K562 (cell line): ENCODE measurements at regions not wholly inside any gene's neighbourhood (a gene's known extent, or its start where the extent isn't known, plus 50 kb on each side); places are given as distances from the start of the nearest gene placed in this dataset.

ENCODE experiments used
- ATAC-seq: fragments of 200-7000 bp; cut with Tn5 transposase; 3 replicates; pipeline ENCODE4 v1.9.1; 2020; ENCODE audit warnings: moderate library complexity
- BruUV-seq: library from RNA; stranded (reverse); fragments of 400-500 nt; replicated peaks from 2 replicates; lab custom pipeline; 2021; lab: Mats Ljungman, UMichigan
- CTCF ChIA-PET: fragments of 300-600 bp; formaldehyde crosslinking; extraction: SDS; loops from one replicate; lab custom pipeline; 2021; ENCODE audit warnings: low intra/inter-chr PET ratio; lab: Yijun Ruan, JAX
- POLR2A ChIA-PET: fragments of 300-600, 350-650 bp; sonication (Branson Sonifier 250); formaldehyde crosslinking; extraction: SDS; loops from one replicate; lab custom pipeline; 2021; ENCODE audit warnings: antibody characterized with exemption, inconsistent platforms; lab: Yijun Ruan, JAX
- DNase-seq, 4 experiments: peaks; one replicate each; pipeline versions ENCODE4 v3.0.0 to v3.0.0-alpha.2; 2011 to 2018; ENCODE audit warnings: low spot score in 3 of 4, mixed read lengths in 3 of 4; ENCODE audit errors: extremely low read depth in 1 of 4
- FAIRE-seq: peaks from 2 replicates; lab custom pipeline; 2011; peaks lifted over from hg19 to GRCh38; lab: Jason Lieb, UNC
- H2AFZ ChIP-seq: 2 replicates; pipeline ENCODE4 v1.6.0; 2011; ENCODE audit warnings: low read depth, low read length, control low read depth, inconsistent platforms
- H3K27ac ChIP-seq: fragments of 200-600 bp; 3 replicates; pipeline ENCODE4 v1.8.0; 2011; ENCODE audit warnings: low read depth, mild to moderate bottlenecking, control low read depth, inconsistent platforms, low read length, moderate library complexity, mixed read lengths; ENCODE audit errors: extremely low read depth
- H3K27me3 ChIP-seq, 2 experiments: fragments of 300-600 bp in 1 of 2; 2 replicates in 1 of 2; 3 replicates in 1 of 2; pipeline versions ENCODE4 v1.6.0 to v1.8.0; 2011; ENCODE audit warnings: inconsistent platforms in 2 of 2, low read length in 2 of 2, mild to moderate bottlenecking in 1 of 2, mixed read lengths in 1 of 2, moderate library complexity in 1 of 2; ENCODE audit not compliant: control insufficient read depth in 2 of 2, insufficient read depth in 2 of 2
- H3K36me3 ChIP-seq: fragments of 300-600 bp; 3 replicates; pipeline ENCODE4 v1.8.0; 2011; ENCODE audit warnings: mild to moderate bottlenecking, low read length, inconsistent platforms; ENCODE audit not compliant: control insufficient read depth, insufficient read depth
- H3K4me1 ChIP-seq, 2 experiments: fragments of 200-600 bp in 1 of 2; replicated peaks in 1 of 2; 2 replicates in 1 of 2; 3 replicates in 1 of 2; pipeline versions ENCODE4 v1.5.1 to v1.8.0; 2011; ENCODE audit warnings: inconsistent platforms in 2 of 2, low read length in 2 of 2, mild to moderate bottlenecking in 1 of 2, mixed read lengths in 1 of 2, moderate library complexity in 1 of 2; ENCODE audit not compliant: control insufficient read depth in 2 of 2, insufficient read depth in 2 of 2
- H3K4me2 ChIP-seq: 2 replicates; pipeline ENCODE4 v1.6.1; 2011; ENCODE audit warnings: low read length, control low read depth, inconsistent platforms, mixed read lengths; ENCODE audit not compliant: insufficient read depth
- H3K4me3 ChIP-seq: fragments of 200-600 bp; sonication (generic), shearing (Covaris generic); 2 replicates; pipeline ENCODE4 v1.5.1; 2016; ENCODE audit warnings: control low read depth, inconsistent platforms
- H3K79me2 ChIP-seq: fragments of 200-600 bp; 3 replicates; pipeline ENCODE4 v1.8.0; 2011; ENCODE audit warnings: low read length, inconsistent platforms; ENCODE audit not compliant: control insufficient read depth, insufficient read depth
- H3K9ac ChIP-seq, 2 experiments: 2 replicates each; pipeline versions ENCODE4 v1.6.0 to v1.6.1; 2011; ENCODE audit warnings: low read depth in 2 of 2, low read length in 2 of 2, control low read depth in 1 of 2, inconsistent platforms in 1 of 2, mild to moderate bottlenecking in 1 of 2, mixed read lengths in 1 of 2; ENCODE audit not compliant: insufficient read depth in 1 of 2
- H3K9me1 ChIP-seq: one replicate; pipeline ENCODE4 v1.6.0; 2011; ENCODE audit warnings: inconsistent platforms, mild to moderate bottlenecking, low read length, moderate library complexity; ENCODE audit not compliant: control insufficient read depth, insufficient read depth
- H3K9me3 ChIP-seq: replicated peaks from 2 replicates; pipeline ENCODE4 v1.5.1; 2011; ENCODE audit warnings: low read depth, low read length, inconsistent platforms; ENCODE audit not compliant: control insufficient read depth, insufficient read depth
- H4K20me1 ChIP-seq: replicated peaks from 2 replicates; pipeline ENCODE4 v1.6.1; 2011; ENCODE audit warnings: low read length, inconsistent platforms, mixed read lengths; ENCODE audit not compliant: control insufficient read depth, insufficient read depth
- BACH1 ChIP-seq: fragments of 200-800 bp; sonication (Bioruptor generic); IDR thresholded peaks from 2 replicates; pipeline ENCODE4 v1.6.1; 2016; ENCODE audit warnings: missing genetic modification characterization, missing compliant biosample characterization
- CBFB ChIP-seq: sonication (generic); formaldehyde crosslinking; IDR thresholded peaks from 2 replicates; pipeline ENCODE4 v1.4.0; 2020; ENCODE audit warnings: mild to moderate bottlenecking, missing genetic modification reagents
- CHD4 ChIP-seq: fragments of 200-600 bp; sonication (generic); IDR thresholded peaks from 3 replicates; pipeline ENCODE4 v1.6.1; 2012; ENCODE audit warnings: low read depth, mild to moderate bottlenecking, mixed read lengths, low read length, inconsistent platforms; ENCODE audit not compliant: insufficient read depth, insufficient replicate concordance, poor library complexity, severe bottlenecking
- EZH2 ChIP-seq: IDR thresholded peaks from 2 replicates; pipeline ENCODE4 v1.6.1; 2012; ENCODE audit warnings: low read depth, mild to moderate bottlenecking, inconsistent platforms, low read length, borderline replicate concordance
- KAT7 ChIP-seq: sonication (generic); formaldehyde crosslinking; IDR thresholded peaks from 2 replicates; pipeline ENCODE4 v1.8.0; 2022; ENCODE audit warnings: missing genetic modification reagents, mild to moderate bottlenecking, borderline replicate concordance
- POLR3G ChIP-seq: IDR thresholded peaks from 2 replicates; pipeline ENCODE4 v1.6.1; 2011; ENCODE audit not compliant: insufficient read length, insufficient replicate concordance; ENCODE audit errors: extremely low read depth
- RBM34 ChIP-seq: fragments of 200-400 bp; formaldehyde crosslinking; IDR thresholded peaks from 2 replicates; pipeline ENCODE4 v1.6.1; 2018; ENCODE audit warnings: low read length, borderline replicate concordance; ENCODE audit not compliant: insufficient read depth
- SMARCC2 ChIP-seq: fragments of 450-650 bp; IDR thresholded peaks from 2 replicates; pipeline ENCODE4 v1.6.1; 2017; ENCODE audit warnings: antibody characterized with exemption, moderate library complexity, mild to moderate bottlenecking, low read depth
- SRSF7 ChIP-seq: fragments of 200-400 bp; formaldehyde crosslinking; optimal IDR thresholded peaks from 2 replicates; pipeline ENCODE3; 2017; ENCODE audit warnings: mild to moderate bottlenecking, low read depth, low read length
- ZNF75A ChIP-seq: fragments of 450-650 bp; formaldehyde crosslinking; IDR thresholded peaks from 2 replicates; pipeline ENCODE4 v1.4.0; 2020; ENCODE audit warnings: mild to moderate bottlenecking
- ZNF764 ChIP-seq: fragments of 250-450 bp; sonication (Bioruptor Pico); IDR thresholded peaks from 2 replicates; pipeline ENCODE4 v1.4.0; 2020; ENCODE audit warnings: low read depth, mild to moderate bottlenecking, moderate library complexity
- WGBS: fragments of 100-300 bp; shearing (Covaris generic); methylation state at CpG from one replicate; pipeline ENCODE4 v1.1.6; 2016; ENCODE audit warnings: low coverage, mixed read lengths; ENCODE audit not compliant: insufficient coverage; ENCODE audit errors: missing lambda C conversion rate; 5-methylcytosine and 5-hydroxymethylcytosine counted together
- in situ Hi-C: fragments of 300-500 bp; cut with MboI; formaldehyde crosslinking; loops from 4 replicates; pipeline ENCODE4 v1.15.0; 2018; ENCODE audit warnings: inconsistent platforms, mixed read lengths
- intact Hi-C: fragments of 100-400 bp; cut with micrococcal nuclease; formaldehyde crosslinking; loops from 2 replicates; pipeline ENCODE4 v1.14.2; 2022
- TF ChIP-seq, protein P1 (sequence below): sonication (generic); formaldehyde crosslinking; IDR thresholded peaks from 2 replicates; pipeline ENCODE4 v1.8.0; 2023; ENCODE audit warnings: mild to moderate bottlenecking, missing genetic modification reagents
- TF ChIP-seq, protein P2 (sequence below): fragments of 250-450 bp; sonication (Bioruptor Pico); IDR thresholded peaks from 2 replicates; pipeline ENCODE4 v1.5.0; 2020; ENCODE audit warnings: mild to moderate bottlenecking, borderline replicate concordance
- TF ChIP-seq, protein P3 (sequence below): IDR thresholded peaks from 2 replicates; pipeline ENCODE4 v1.6.1; 2016; ENCODE audit warnings: missing genetic modification characterization, missing compliant biosample characterization

DNA sequence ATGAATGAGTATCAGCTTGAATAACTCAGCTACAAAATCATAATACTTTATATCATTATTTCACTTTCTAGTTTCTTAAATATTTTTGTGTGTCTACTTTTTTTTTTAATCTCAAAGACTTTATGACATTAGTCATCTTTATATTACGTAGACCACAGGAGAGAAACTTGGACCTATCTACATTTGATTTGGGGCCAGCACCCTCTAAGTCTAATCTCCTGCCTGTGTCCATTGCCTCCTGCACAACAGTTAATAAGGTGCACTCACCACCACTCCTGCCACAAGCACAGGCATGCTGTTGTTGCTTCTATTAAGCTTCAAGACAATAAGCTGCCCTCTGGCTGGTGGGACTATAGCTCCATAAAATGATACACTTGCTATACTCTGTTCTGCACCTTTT, 70.4 kb downstream of the DIRAS3 start:
- in situ Hi-C loops, result no loop called here
- FAIRE-seq, result no peak
- DNase-seq, result no peak
- Histone ChIP-seq H4K20me1 (no peaks in the 10 kb centered on the region), H3K27ac (no peak overlapping the region), H3K79me2 (no peaks in the 10 kb centered on the region), H3K27me3 (no peaks in the 10 kb centered on the region), H3K36me3 (no peaks in the 10 kb centered on the region), H3K4me3 (no peak overlapping the region), H3K9me1 (no peaks in the 10 kb centered on the region), H3K9me3 (no peaks in the 10 kb centered on the region), H3K4me1 (no peaks in the 10 kb centered on the region; a peak in 1 of 5 replicates), H3K9ac (no peak overlapping the region), H2AFZ (no peak overlapping the region), H3K4me2 (no peak overlapping the region)
- ChIA-PET CTCF (no interaction called here), POLR2A (no interaction called here)
- no peak for ATAC-seq
- intact Hi-C loops, result no loop called here
- BruUV-seq, result no TSS peak
- WGBS, result 20% methylated on average over 1 of the region's 1 CpG
- TF ChIP-seq ZNF75A (no peak), SMARCC2 (no peak), CBFB (CRISPR knock-in tag) (no peak), BACH1 (tag) (no peak), ZNF764 (CRISPR knock-in tag) (no peak), EZH2 (no peak), CHD4 (no peak), KAT7 (CRISPR knock-in tag) (no peak), SRSF7 (no peak), POLR3G (no peak), RBM34 (no peak)
- TF ChIP-seq, protein P1, sequence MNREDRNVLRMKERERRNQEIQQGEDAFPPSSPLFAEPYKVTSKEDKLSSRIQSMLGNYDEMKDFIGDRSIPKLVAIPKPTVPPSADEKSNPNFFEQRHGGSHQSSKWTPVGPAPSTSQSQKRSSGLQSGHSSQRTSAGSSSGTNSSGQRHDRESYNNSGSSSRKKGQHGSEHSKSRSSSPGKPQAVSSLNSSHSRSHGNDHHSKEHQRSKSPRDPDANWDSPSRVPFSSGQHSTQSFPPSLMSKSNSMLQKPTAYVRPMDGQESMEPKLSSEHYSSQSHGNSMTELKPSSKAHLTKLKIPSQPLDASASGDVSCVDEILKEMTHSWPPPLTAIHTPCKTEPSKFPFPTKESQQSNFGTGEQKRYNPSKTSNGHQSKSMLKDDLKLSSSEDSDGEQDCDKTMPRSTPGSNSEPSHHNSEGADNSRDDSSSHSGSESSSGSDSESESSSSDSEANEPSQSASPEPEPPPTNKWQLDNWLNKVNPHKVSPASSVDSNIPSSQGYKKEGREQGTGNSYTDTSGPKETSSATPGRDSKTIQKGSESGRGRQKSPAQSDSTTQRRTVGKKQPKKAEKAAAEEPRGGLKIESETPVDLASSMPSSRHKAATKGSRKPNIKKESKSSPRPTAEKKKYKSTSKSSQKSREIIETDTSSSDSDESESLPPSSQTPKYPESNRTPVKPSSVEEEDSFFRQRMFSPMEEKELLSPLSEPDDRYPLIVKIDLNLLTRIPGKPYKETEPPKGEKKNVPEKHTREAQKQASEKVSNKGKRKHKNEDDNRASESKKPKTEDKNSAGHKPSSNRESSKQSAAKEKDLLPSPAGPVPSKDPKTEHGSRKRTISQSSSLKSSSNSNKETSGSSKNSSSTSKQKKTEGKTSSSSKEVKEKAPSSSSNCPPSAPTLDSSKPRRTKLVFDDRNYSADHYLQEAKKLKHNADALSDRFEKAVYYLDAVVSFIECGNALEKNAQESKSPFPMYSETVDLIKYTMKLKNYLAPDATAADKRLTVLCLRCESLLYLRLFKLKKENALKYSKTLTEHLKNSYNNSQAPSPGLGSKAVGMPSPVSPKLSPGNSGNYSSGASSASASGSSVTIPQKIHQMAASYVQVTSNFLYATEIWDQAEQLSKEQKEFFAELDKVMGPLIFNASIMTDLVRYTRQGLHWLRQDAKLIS (CRISPR knock-in tag), result no peak
- TF ChIP-seq, protein P2, sequence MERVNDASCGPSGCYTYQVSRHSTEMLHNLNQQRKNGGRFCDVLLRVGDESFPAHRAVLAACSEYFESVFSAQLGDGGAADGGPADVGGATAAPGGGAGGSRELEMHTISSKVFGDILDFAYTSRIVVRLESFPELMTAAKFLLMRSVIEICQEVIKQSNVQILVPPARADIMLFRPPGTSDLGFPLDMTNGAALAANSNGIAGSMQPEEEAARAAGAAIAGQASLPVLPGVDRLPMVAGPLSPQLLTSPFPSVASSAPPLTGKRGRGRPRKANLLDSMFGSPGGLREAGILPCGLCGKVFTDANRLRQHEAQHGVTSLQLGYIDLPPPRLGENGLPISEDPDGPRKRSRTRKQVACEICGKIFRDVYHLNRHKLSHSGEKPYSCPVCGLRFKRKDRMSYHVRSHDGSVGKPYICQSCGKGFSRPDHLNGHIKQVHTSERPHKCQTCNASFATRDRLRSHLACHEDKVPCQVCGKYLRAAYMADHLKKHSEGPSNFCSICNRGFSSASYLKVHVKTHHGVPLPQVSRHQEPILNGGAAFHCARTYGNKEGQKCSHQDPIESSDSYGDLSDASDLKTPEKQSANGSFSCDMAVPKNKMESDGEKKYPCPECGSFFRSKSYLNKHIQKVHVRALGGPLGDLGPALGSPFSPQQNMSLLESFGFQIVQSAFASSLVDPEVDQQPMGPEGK (CRISPR knock-in tag), result no peak
- TF ChIP-seq, protein P3, sequence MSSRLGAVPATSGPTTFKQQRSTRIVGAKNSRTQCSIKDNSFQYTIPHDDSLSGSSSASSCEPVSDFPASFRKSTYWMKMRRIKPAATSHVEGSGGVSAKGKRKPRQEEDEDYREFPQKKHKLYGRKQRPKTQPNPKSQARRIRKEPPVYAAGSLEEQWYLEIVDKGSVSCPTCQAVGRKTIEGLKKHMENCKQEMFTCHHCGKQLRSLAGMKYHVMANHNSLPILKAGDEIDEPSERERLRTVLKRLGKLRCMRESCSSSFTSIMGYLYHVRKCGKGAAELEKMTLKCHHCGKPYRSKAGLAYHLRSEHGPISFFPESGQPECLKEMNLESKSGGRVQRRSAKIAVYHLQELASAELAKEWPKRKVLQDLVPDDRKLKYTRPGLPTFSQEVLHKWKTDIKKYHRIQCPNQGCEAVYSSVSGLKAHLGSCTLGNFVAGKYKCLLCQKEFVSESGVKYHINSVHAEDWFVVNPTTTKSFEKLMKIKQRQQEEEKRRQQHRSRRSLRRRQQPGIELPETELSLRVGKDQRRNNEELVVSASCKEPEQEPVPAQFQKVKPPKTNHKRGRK (tag), result no peak
